Breast epithelium (tissue), 4 donors: ENCODE measurements at regions not wholly inside any gene's neighbourhood (a gene's known extent, or its start where the extent isn't known, plus 50 kb on each side); places are given as distances from the start of the nearest gene placed in this dataset.

Source experiments
- DNase-seq, 2 donors: peaks; one replicate each; pipeline ENCODE4 v3.0.0-alpha.2; 2019; ENCODE audit warnings: low spot score in 2 of 2
- H3K27ac ChIP-seq, 2 donors: fragments of 200-600 bp; sonication (generic) in 1 of 2; one replicate each; pipeline ENCODE4 v1.5.1; 2016 to 2019; ENCODE audit warnings: mild to moderate bottlenecking in 1 of 2
- H3K27me3 ChIP-seq, 2 donors: fragments of 200-600 bp; sonication (generic) in 1 of 2; one replicate each; pipeline versions ENCODE4 v1.5.1 to v1.6.0; 2017 to 2019; ENCODE audit warnings: control low read depth in 1 of 2, mild to moderate bottlenecking in 1 of 2
- H3K36me3 ChIP-seq: fragments of 200-600 bp; one replicate; pipeline ENCODE4 v1.5.1; 2019
- H3K4me1 ChIP-seq, 2 donors: fragments of 200-600 bp; sonication (generic); one replicate each; pipeline ENCODE4 v1.5.1; 2016 to 2019; ENCODE audit warnings: control low read depth in 1 of 2
- H3K4me3 ChIP-seq, 3 donors: fragments of 200-600 bp; sonication (generic); 1 replicate in 2 of 3; 2 replicates in 1 of 3; pipeline ENCODE4 v1.5.1; 2016 to 2019; ENCODE audit warnings: mild to moderate bottlenecking in 3 of 3, moderate library complexity in 2 of 3
- H3K9me3 ChIP-seq, 2 donors: fragments of 200-600 bp; sonication (generic) in 1 of 2; one replicate each; pipeline ENCODE4 v1.5.1; 2016 to 2019; ENCODE audit warnings: control low read depth in 1 of 2
- CTCF ChIP-seq, 3 donors: fragments of 450-650 bp; IDR thresholded peaks; one replicate each; pipeline ENCODE4 v1.5.1; 2016 to 2017; ENCODE audit warnings: antibody characterized with exemption in 3 of 3, mild to moderate bottlenecking in 3 of 3, moderate library complexity in 3 of 3
- POLR2A ChIP-seq: fragments of 450-650 bp; IDR thresholded peaks from one replicate; pipeline ENCODE4 v1.6.1; 2016; ENCODE audit warnings: antibody characterized with exemption, mild to moderate bottlenecking, moderate library complexity
- POLR2AphosphoS5 ChIP-seq, 3 donors: sonication (generic); formaldehyde crosslinking; IDR thresholded peaks; one replicate each; pipeline ENCODE4 v1.6.1; 2017; ENCODE audit warnings: antibody characterized with exemption in 3 of 3
- intact Hi-C: fragments of 100-400 bp; cut with DNase I; formaldehyde crosslinking; loops from one replicate; pipeline ENCODE4 v1.15.1; 2023; ENCODE audit warnings: low total_unique reads

GRCh38 chr11:127063241-127063640 is 62.7 kb upstream of the KIRREL3 start:
- no peaks in the 10 kb centered on the region for H3K9me3 ChIP-seq
- intact Hi-C loops, result no loop called here
- no peak for DNase-seq

GRCh38 chr11:127061947-127062346 is 61.4 kb upstream of the KIRREL3 start:
- no peaks in the 10 kb centered on the region for H3K9me3 ChIP-seq
- intact Hi-C loops, result no loop called here
- H3K27me3 ChIP-seq, result no peaks in the 10 kb centered on the region
- H3K4me3 ChIP-seq, result no peak overlapping the region
- H3K36me3 ChIP-seq, result no peaks in the 10 kb centered on the region
- no peak for DNase-seq
- H3K27ac ChIP-seq, result no peak overlapping the region
- TF ChIP-seq POLR2AphosphoS5 (IDR thresholded peaks at IDR 0.05), result no peak
- TF ChIP-seq POLR2A, result no peak
- no peak for TF ChIP-seq CTCF (IDR thresholded peaks at IDR 0.05)
- no peaks in the 10 kb centered on the region for H3K4me1 ChIP-seq

More at GRCh38 chr11:127063241-127063640, 62.7 kb upstream of the KIRREL3 start:
- Histone ChIP-seq H3K27ac (no peak overlapping the region), H3K4me3 (no peak overlapping the region), H3K27me3 (no peaks in the 10 kb centered on the region), H3K4me1 (no peaks in the 10 kb centered on the region), H3K36me3 (no peaks in the 10 kb centered on the region)
- TF ChIP-seq CTCF (IDR thresholded peaks at IDR 0.05), result no peak
- TF ChIP-seq POLR2A, result no peak
- TF ChIP-seq POLR2AphosphoS5 (IDR thresholded peaks at IDR 0.05), result no peak

- intact Hi-C loops, result no loop called here
- TF ChIP-seq CTCF (IDR thresholded peaks at IDR 0.05) (no peak), POLR2A (no peak), POLR2AphosphoS5 (IDR thresholded peaks at IDR 0.05) (no peak)
- DNase-seq, result no peak
- no peak overlapping the region for H3K27ac ChIP-seq
- no peaks in the 10 kb centered on the region for H3K27me3 ChIP-seq
- no peaks in the 10 kb centered on the region for H3K36me3 ChIP-seq
- no peaks in the 10 kb centered on the region for H3K9me3 ChIP-seq
- no peak overlapping the region for H3K4me3 ChIP-seq
- no peaks in the 10 kb centered on the region for H3K4me1 ChIP-seq
Measured at GRCh38 chr11:127059750-127060149, 59.2 kb upstream of the KIRREL3 start.

- no peaks in the 10 kb centered on the region for H3K4me1 ChIP-seq
- no peaks in the 10 kb centered on the region for H3K36me3 ChIP-seq
Measured at GRCh38 chr11:127059286-127059685, 58.7 kb upstream of the KIRREL3 start.

GRCh38 chr11:127058524-127058923 is 58.0 kb upstream of the KIRREL3 start:
- H3K9me3 ChIP-seq, result no peaks in the 10 kb centered on the region
- DNase-seq, result no peak
- no peak overlapping the region for H3K4me3 ChIP-seq
- no peaks in the 10 kb centered on the region for H3K27me3 ChIP-seq
- no peak overlapping the region for H3K27ac ChIP-seq
- TF ChIP-seq CTCF (IDR thresholded peaks at IDR 0.05) (no peak), POLR2AphosphoS5 (IDR thresholded peaks at IDR 0.05) (no peak), POLR2A (no peak)
- H3K4me1 ChIP-seq, result no peaks in the 10 kb centered on the region
- H3K36me3 ChIP-seq, result no peaks in the 10 kb centered on the region
- intact Hi-C loops, result no loop called here

More at GRCh38 chr11:127059286-127059685, 58.7 kb upstream of the KIRREL3 start:
- intact Hi-C loops, result no loop called here
- H3K9me3 ChIP-seq, result no peaks in the 10 kb centered on the region
- no peak overlapping the region for H3K27ac ChIP-seq
- H3K27me3 ChIP-seq, result no peaks in the 10 kb centered on the region
- DNase-seq, result no peak
- no peak overlapping the region for H3K4me3 ChIP-seq
- TF ChIP-seq POLR2AphosphoS5 (IDR thresholded peaks at IDR 0.05), result no peak
- no peak for TF ChIP-seq CTCF (IDR thresholded peaks at IDR 0.05)
- no peak for TF ChIP-seq POLR2A
